Thoracic aorta (tissue), 2 donors: ENCODE measurements at regions not wholly inside any gene's neighbourhood (a gene's known extent, or its start where the extent isn't known, plus 50 kb on each side); places are given as distances from the start of the nearest gene placed in this dataset.

Source experiments
- ATAC-seq: fragments of 150-250 bp; one replicate; pipeline ENCODE4 v1.8.0; 2017; ENCODE audit warnings: low read depth; ENCODE audit not compliant: insufficient number of reproducible peaks, low FRiP score
- DNase-seq: peaks from one replicate; pipeline ENCODE4 v3.0.0-alpha.2; 2020; ENCODE audit warnings: low spot score
- H3K27ac ChIP-seq, 2 donors: fragments of 200-600 bp; sonication (generic); 1 replicate in 1 of 2; 2 replicates in 1 of 2; pipeline ENCODE4 v1.5.1; 2016; ENCODE audit warnings: mild to moderate bottlenecking in 2 of 2, moderate library complexity in 2 of 2
- H3K27me3 ChIP-seq: fragments of 200-600 bp; sonication (generic); replicated peaks from 2 replicates; pipeline ENCODE4 v1.6.0; 2016; ENCODE audit warnings: mild to moderate bottlenecking; ENCODE audit not compliant: insufficient read depth
- H3K36me3 ChIP-seq: fragments of 200-600 bp; sonication (generic); one replicate; pipeline ENCODE4 v1.5.1; 2016
- H3K4me1 ChIP-seq, 2 donors: fragments of 200-600 bp; sonication (generic); 1 replicate in 1 of 2; 2 replicates in 1 of 2; pipeline versions ENCODE4 v1.5.1 to v1.6.0; 2016; ENCODE audit warnings: low read depth in 2 of 2, mild to moderate bottlenecking in 1 of 2; ENCODE audit not compliant: control insufficient read depth in 1 of 2
- H3K4me3 ChIP-seq: fragments of 200-600 bp; sonication (generic); 2 replicates; pipeline ENCODE4 v1.5.1; 2016; ENCODE audit warnings: mild to moderate bottlenecking
- H3K9me3 ChIP-seq: fragments of 200-600 bp; sonication (generic); 2 replicates; pipeline ENCODE4 v1.5.1; 2016
- TF ChIP-seq, protein P1 (sequence below): fragments of 200-600 bp; sonication (generic); IDR thresholded peaks from one replicate; pipeline ENCODE4 v1.5.1; 2019; ENCODE audit warnings: antibody characterized with exemption

DNA sequence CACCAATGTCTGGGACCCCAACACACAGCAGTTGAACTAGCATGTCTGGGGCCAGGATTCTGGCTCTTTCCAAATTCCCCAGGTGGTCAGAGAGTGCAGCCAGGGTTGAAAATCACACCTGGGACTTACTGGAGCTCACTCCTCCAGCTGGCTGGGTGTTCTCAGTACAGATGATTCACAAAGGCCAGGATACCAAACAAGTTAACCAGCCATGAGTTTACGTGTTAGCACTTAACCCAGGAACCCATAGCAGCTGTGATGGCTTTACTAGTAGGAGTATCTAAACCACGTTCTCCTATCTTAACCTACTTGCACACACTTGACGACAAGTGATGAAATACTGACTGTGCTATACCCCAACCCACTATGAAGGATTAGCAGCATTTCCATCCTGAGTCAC lies 222.8 kb downstream of the FBXO15 start:
- TF ChIP-seq, protein P1, sequence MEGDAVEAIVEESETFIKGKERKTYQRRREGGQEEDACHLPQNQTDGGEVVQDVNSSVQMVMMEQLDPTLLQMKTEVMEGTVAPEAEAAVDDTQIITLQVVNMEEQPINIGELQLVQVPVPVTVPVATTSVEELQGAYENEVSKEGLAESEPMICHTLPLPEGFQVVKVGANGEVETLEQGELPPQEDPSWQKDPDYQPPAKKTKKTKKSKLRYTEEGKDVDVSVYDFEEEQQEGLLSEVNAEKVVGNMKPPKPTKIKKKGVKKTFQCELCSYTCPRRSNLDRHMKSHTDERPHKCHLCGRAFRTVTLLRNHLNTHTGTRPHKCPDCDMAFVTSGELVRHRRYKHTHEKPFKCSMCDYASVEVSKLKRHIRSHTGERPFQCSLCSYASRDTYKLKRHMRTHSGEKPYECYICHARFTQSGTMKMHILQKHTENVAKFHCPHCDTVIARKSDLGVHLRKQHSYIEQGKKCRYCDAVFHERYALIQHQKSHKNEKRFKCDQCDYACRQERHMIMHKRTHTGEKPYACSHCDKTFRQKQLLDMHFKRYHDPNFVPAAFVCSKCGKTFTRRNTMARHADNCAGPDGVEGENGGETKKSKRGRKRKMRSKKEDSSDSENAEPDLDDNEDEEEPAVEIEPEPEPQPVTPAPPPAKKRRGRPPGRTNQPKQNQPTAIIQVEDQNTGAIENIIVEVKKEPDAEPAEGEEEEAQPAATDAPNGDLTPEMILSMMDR, result no peak
- ATAC-seq (no peak), DNase-seq (no peak)
- H3K4me1 ChIP-seq, result no peaks in the 10 kb centered on the region
- H3K27ac ChIP-seq, result no peak overlapping the region
- no peaks in the 10 kb centered on the region for H3K36me3 ChIP-seq
- H3K4me3 ChIP-seq, result no peak overlapping the region
- H3K27me3 ChIP-seq, result no peaks in the 10 kb centered on the region
- no peaks in the 10 kb centered on the region for H3K9me3 ChIP-seq

DNA sequence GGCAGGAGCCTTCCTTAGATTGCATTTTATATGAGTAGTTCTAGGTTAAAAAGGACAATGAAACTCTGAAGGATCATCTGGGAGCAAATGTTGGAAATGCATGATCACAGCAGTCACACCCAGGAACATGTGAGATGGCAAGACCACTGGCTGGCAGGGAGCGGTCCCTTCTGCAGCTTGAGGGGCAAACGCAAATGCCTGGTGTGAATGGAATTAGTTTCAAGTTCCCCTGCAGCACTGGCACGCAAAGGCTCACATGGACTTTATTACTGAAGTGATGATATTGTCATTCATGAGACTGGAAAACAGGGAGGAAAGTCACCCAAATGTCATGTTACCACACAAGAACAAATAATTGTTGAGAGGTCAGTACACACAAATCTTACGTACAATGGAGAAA lies 223.3 kb downstream of the FBXO15 start:
- no peak for ATAC-seq
- H3K4me3 ChIP-seq, result no peak overlapping the region
- TF ChIP-seq, protein P1, result no peak

DNA sequence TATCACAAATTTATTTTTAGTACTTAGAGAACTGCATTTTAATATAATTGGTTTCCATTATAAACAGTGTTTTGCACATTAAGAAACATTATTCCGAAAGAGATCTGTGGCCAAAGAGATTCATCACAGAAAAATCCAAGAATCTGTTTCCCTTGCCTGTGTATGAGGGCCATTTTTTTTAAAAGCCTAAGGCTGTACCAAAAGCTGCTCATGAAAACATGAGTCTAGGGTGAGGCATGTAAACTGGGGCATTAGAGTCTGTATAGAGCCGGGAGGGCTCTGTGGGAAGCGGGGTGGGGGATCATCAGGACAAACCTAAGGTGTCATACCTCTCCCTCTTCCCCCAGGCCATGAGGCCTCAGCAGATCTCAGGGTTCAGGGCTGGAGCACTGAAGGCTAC lies 223.8 kb downstream of the FBXO15 start:
- H3K27ac ChIP-seq, result no peak overlapping the region
- DNase-seq (no peak), ATAC-seq (no peak)
- H3K4me3 ChIP-seq, result no peak overlapping the region
- TF ChIP-seq, protein P1, result no peak
- H3K9me3 ChIP-seq, result no peaks in the 10 kb centered on the region
- H3K36me3 ChIP-seq, result no peaks in the 10 kb centered on the region
- no peaks in the 10 kb centered on the region for H3K27me3 ChIP-seq
- no peaks in the 10 kb centered on the region for H3K4me1 ChIP-seq

More for the DNA sequence above, 223.3 kb downstream of the FBXO15 start:
- Histone ChIP-seq H3K27ac (no peak overlapping the region), H3K9me3 (no peaks in the 10 kb centered on the region), H3K36me3 (no peaks in the 10 kb centered on the region), H3K4me1 (no peaks in the 10 kb centered on the region), H3K27me3 (no peaks in the 10 kb centered on the region)
- DNase-seq, result no peak

DNA sequence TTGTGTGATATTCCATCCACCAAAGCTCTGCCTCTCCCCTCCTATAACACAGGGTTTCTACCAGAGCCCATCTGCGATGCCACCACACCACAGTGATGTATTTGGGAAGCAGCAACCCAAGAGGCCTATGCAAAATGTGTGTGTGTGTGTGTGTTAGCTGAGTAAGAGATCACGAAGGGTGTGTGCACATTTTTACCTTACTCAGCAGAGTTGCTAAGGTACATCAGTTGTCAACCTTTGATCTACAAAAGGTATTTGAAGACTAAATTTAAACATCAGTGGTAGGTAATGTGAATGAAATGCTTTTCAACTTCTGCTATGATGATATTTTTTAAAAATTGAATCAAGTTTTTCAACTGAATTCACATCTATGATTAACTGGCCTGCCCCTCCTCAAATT lies 227.6 kb downstream of the FBXO15 start:
- Histone ChIP-seq H3K4me3 (no peak overlapping the region), H3K36me3 (no peaks in the 10 kb centered on the region), H3K27me3 (no peaks in the 10 kb centered on the region), H3K4me1 (no peaks in the 10 kb centered on the region), H3K27ac (no peak overlapping the region), H3K9me3 (no peaks in the 10 kb centered on the region)
- DNase-seq (no peak), ATAC-seq (no peak)
- TF ChIP-seq, protein P1, result no peak

DNA sequence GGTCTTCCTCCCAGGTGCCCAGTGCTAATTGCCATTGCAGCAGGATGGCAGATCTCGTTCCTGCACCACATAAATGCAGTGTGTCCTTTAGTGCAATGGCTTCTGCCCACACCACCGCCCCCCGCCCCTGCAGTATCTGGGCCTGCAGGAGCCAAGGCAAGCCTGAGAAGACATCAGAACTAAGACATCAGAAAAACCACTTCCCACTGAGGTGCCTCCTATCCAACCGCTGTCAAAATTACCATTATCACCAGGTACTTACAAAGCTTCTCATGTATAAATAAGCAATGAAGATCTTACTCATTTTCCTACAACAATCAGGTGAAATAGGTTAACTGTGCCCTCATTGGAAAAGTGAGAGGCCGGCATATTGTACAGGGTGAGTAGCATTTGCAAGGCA lies 228.8 kb downstream of the FBXO15 start:
- ATAC-seq, result no peak
- H3K36me3 ChIP-seq, result no peaks in the 10 kb centered on the region
- no peak for DNase-seq

More for the DNA sequence above, 228.8 kb downstream of the FBXO15 start:
- no peak overlapping the region for H3K27ac ChIP-seq
- H3K4me3 ChIP-seq, result no peak overlapping the region
- H3K9me3 ChIP-seq, result no peaks in the 10 kb centered on the region
- no peaks in the 10 kb centered on the region for H3K4me1 ChIP-seq
- TF ChIP-seq, protein P1, result no peak
- no peaks in the 10 kb centered on the region for H3K27me3 ChIP-seq
